Activated naive CD4-positive, alpha-beta T cell treated with anti-CD3 and anti-CD28 coated beads for 36 hours (primary cell): ENCODE measurements at regions not wholly inside any gene's neighbourhood (a gene's known extent, or its start where the extent isn't known, plus 50 kb on each side); places are given as distances from the start of the nearest gene placed in this dataset.

Source experiments
- CTCF ChIA-PET: fragments of 350-600 bp; sonication (Branson Sonifier 250); formaldehyde crosslinking; loops from one replicate; lab custom pipeline; 2021; ENCODE audit warnings: antibody characterized with exemption; lab: Charles Lee
- DNase-seq: peaks from one replicate; pipeline ENCODE4 v3.0.0-alpha.2; 2020
- H3K27ac Mint-ChIP-seq: one replicate; pipeline ENCODE4 v1.8.0; 2021; ENCODE audit warnings: mild to moderate bottlenecking, mixed read lengths
- H3K27me3 Mint-ChIP-seq: one replicate; pipeline ENCODE4 v1.8.0; 2021; ENCODE audit warnings: low read depth, mixed read lengths
- H3K36me3 Mint-ChIP-seq: one replicate; pipeline ENCODE4 v1.8.0; 2021; ENCODE audit warnings: low read depth, mixed read lengths
- H3K4me1 Mint-ChIP-seq: one replicate; pipeline ENCODE4 v1.8.0; 2021; ENCODE audit warnings: low read depth, mixed read lengths
- H3K4me3 Mint-ChIP-seq: one replicate; pipeline ENCODE4 v1.8.0; 2021; ENCODE audit warnings: mild to moderate bottlenecking, moderate library complexity, mixed read lengths
- H3K9me3 Mint-ChIP-seq: one replicate; pipeline ENCODE4 v1.8.0; 2021; ENCODE audit warnings: mixed read lengths
- intact Hi-C: fragments of 100-400 bp; cut with micrococcal nuclease; formaldehyde crosslinking; loops from one replicate; pipeline ENCODE4 v1.15.1; 2023

GRCh38 chr9:85244856-85245255 lies 496.9 kb downstream of the AGTPBP1 start:
- Mint-ChIP-seq H3K27ac (no peak overlapping the region), H3K36me3 (no peaks in the 10 kb centered on the region), H3K4me1 (no peaks in the 10 kb centered on the region), H3K9me3 (no peaks in the 10 kb centered on the region), H3K27me3 (no peaks in the 10 kb centered on the region), H3K4me3 (no peak overlapping the region)
- DNase-seq: no peak
- intact Hi-C loops: no loop called here
- CTCF ChIA-PET: no interaction called here

- peaks cover 1% of the 10 kb centered on the region for H3K9me3 Mint-ChIP-seq
- DNase-seq: no peak
- H3K27me3 Mint-ChIP-seq: no peaks in the 10 kb centered on the region
- H3K27ac Mint-ChIP-seq: no peak overlapping the region
- H3K36me3 Mint-ChIP-seq: no peaks in the 10 kb centered on the region
- CTCF ChIA-PET: no interaction called here
- intact Hi-C loops: no loop called here
- no peaks in the 10 kb centered on the region for H3K4me1 Mint-ChIP-seq
- no peak overlapping the region for H3K4me3 Mint-ChIP-seq
These were observed 497.8 kb downstream of the AGTPBP1 start for GRCh38 chr9:85243977-85244376.

GRCh38 chr9:85237478-85237877 lies 504.3 kb downstream of the AGTPBP1 start:
- no peaks in the 10 kb centered on the region for H3K36me3 Mint-ChIP-seq
- intact Hi-C loops: no loop called here
- H3K4me3 Mint-ChIP-seq: no peak overlapping the region
- no peak overlapping the region for H3K27ac Mint-ChIP-seq
- CTCF ChIA-PET: no interaction called here
- peaks cover 8% of the 10 kb centered on the region for H3K27me3 Mint-ChIP-seq
- DNase-seq: no peak
- H3K9me3 Mint-ChIP-seq: peaks cover 1% of the 10 kb centered on the region
- no peaks in the 10 kb centered on the region for H3K4me1 Mint-ChIP-seq

GRCh38 chr9:85230081-85230480 lies 511.7 kb downstream of the AGTPBP1 start:
- H3K4me3 Mint-ChIP-seq: no peak overlapping the region
- intact Hi-C loops: no loop called here
- no peaks in the 10 kb centered on the region for H3K36me3 Mint-ChIP-seq
- no peaks in the 10 kb centered on the region for H3K9me3 Mint-ChIP-seq
- H3K27ac Mint-ChIP-seq: no peak overlapping the region
- peaks cover 3% of the 10 kb centered on the region for H3K27me3 Mint-ChIP-seq
- H3K4me1 Mint-ChIP-seq: no peaks in the 10 kb centered on the region
- CTCF ChIA-PET: no interaction called here
- DNase-seq: no peak

GRCh38 chr9:85228111-85228855 lies 513.5 kb downstream of the AGTPBP1 start:
- H3K27me3 Mint-ChIP-seq: no peaks in the 10 kb centered on the region
- no peak for DNase-seq
- no peak overlapping the region for H3K4me3 Mint-ChIP-seq
- no peaks in the 10 kb centered on the region for H3K36me3 Mint-ChIP-seq
- H3K27ac Mint-ChIP-seq: no peak overlapping the region
- H3K9me3 Mint-ChIP-seq: no peaks in the 10 kb centered on the region
- intact Hi-C loops: no loop called here
- CTCF ChIA-PET: no interaction called here
- no peaks in the 10 kb centered on the region for H3K4me1 Mint-ChIP-seq

- H3K27me3 Mint-ChIP-seq: no peaks in the 10 kb centered on the region
- DNase-seq: no peak
- H3K27ac Mint-ChIP-seq: no peak overlapping the region
- no peaks in the 10 kb centered on the region for H3K9me3 Mint-ChIP-seq
- CTCF ChIA-PET: no interaction called here
- H3K4me3 Mint-ChIP-seq: no peak overlapping the region
- H3K36me3 Mint-ChIP-seq: no peaks in the 10 kb centered on the region
- H3K4me1 Mint-ChIP-seq: no peaks in the 10 kb centered on the region
- intact Hi-C loops: no loop called here
These were observed 516.6 kb downstream of the AGTPBP1 start for GRCh38 chr9:85225180-85225579.

- no peak overlapping the region for H3K4me3 Mint-ChIP-seq
- no peaks in the 10 kb centered on the region for H3K9me3 Mint-ChIP-seq
- no peaks in the 10 kb centered on the region for H3K4me1 Mint-ChIP-seq
- no peaks in the 10 kb centered on the region for H3K27me3 Mint-ChIP-seq
- CTCF ChIA-PET: no interaction called here
- no peak for DNase-seq
- H3K27ac Mint-ChIP-seq: no peak overlapping the region
- intact Hi-C loops: no loop called here
- H3K36me3 Mint-ChIP-seq: no peaks in the 10 kb centered on the region
These were observed 517.0 kb downstream of the AGTPBP1 start for GRCh38 chr9:85224729-85225128.

GRCh38 chr9:85224301-85224700 lies 517.5 kb downstream of the AGTPBP1 start:
- Mint-ChIP-seq H3K4me3 (no peak overlapping the region), H3K4me1 (no peaks in the 10 kb centered on the region), H3K27ac (no peak overlapping the region), H3K27me3 (no peaks in the 10 kb centered on the region), H3K36me3 (no peaks in the 10 kb centered on the region), H3K9me3 (no peaks in the 10 kb centered on the region)
- CTCF ChIA-PET: no interaction called here
- no peak for DNase-seq
- intact Hi-C loops: no loop called here

- CTCF ChIA-PET: no interaction called here
- Mint-ChIP-seq H3K4me1 (no peaks in the 10 kb centered on the region), H3K36me3 (no peaks in the 10 kb centered on the region), H3K9me3 (no peaks in the 10 kb centered on the region), H3K27ac (no peak overlapping the region), H3K4me3 (no peak overlapping the region), H3K27me3 (no peaks in the 10 kb centered on the region)
- intact Hi-C loops: no loop called here
- no peak for DNase-seq
These were observed 518.1 kb downstream of the AGTPBP1 start for GRCh38 chr9:85223506-85224125.

- peaks cover 3% of the 10 kb centered on the region for H3K27me3 Mint-ChIP-seq
These were observed 525.2 kb downstream of the AGTPBP1 start for GRCh38 chr9:85216601-85217000.

GRCh38 chr9:85215961-85216360 lies 525.8 kb downstream of the AGTPBP1 start:
- DNase-seq: no peak
- no peaks in the 10 kb centered on the region for H3K9me3 Mint-ChIP-seq
- H3K4me1 Mint-ChIP-seq: no peaks in the 10 kb centered on the region
- no peaks in the 10 kb centered on the region for H3K36me3 Mint-ChIP-seq
- CTCF ChIA-PET: no interaction called here
- intact Hi-C loops: no loop called here
- no peak overlapping the region for H3K4me3 Mint-ChIP-seq
- H3K27ac Mint-ChIP-seq: no peak overlapping the region
- peaks cover 5% of the 10 kb centered on the region for H3K27me3 Mint-ChIP-seq

More at GRCh38 chr9:85216601-85217000, 525.2 kb downstream of the AGTPBP1 start:
- H3K4me1 Mint-ChIP-seq: no peaks in the 10 kb centered on the region
- H3K9me3 Mint-ChIP-seq: no peaks in the 10 kb centered on the region
- no peak for DNase-seq
- CTCF ChIA-PET: no interaction called here
- no peaks in the 10 kb centered on the region for H3K36me3 Mint-ChIP-seq
- intact Hi-C loops: no loop called here
- no peak overlapping the region for H3K27ac Mint-ChIP-seq
- no peak overlapping the region for H3K4me3 Mint-ChIP-seq

GRCh38 chr9:85215416-85215815 lies 526.3 kb downstream of the AGTPBP1 start:
- Mint-ChIP-seq H3K36me3 (no peaks in the 10 kb centered on the region), H3K27me3 (peaks cover 6% of the 10 kb centered on the region), H3K27ac (no peak overlapping the region), H3K4me3 (no peak overlapping the region), H3K9me3 (no peaks in the 10 kb centered on the region), H3K4me1 (no peaks in the 10 kb centered on the region)
- intact Hi-C loops: no loop called here
- DNase-seq: no peak
- CTCF ChIA-PET: no interaction called here
